Adrenal gland (tissue), 5 donors: ENCODE measurements at regions not wholly inside any gene's neighbourhood (a gene's known extent, or its start where the extent isn't known, plus 50 kb on each side); places are given as distances from the start of the nearest gene placed in this dataset.

Experiments
- POLR2A ChIP-seq, 2 donors: fragments of 450-650 bp; IDR thresholded peaks; one replicate each; pipeline ENCODE4 v1.6.1; 2017; ENCODE audit warnings: antibody characterized with exemption in 2 of 2, mild to moderate bottlenecking in 2 of 2, moderate library complexity in 1 of 2
- TF ChIP-seq, protein P1 (sequence below), 6 experiments: fragments of 450-650 bp in 4 of 6; fragments of 200-600 bp in 2 of 6; sonication (generic) in 1 of 6; IDR thresholded peaks; 1 replicate in 5 of 6; 2 replicates in 1 of 6; pipeline versions ENCODE4 v1.5.1 to v1.8.0; 2016 to 2021; ENCODE audit warnings: antibody characterized with exemption in 6 of 6, mild to moderate bottlenecking in 2 of 6, moderate library complexity in 1 of 6
- donor health status: DM: no; HTN: no; CAD: no.

GRCh38 chr7:28236560-28236959 lies 56.0 kb upstream of the JAZF1 start:
- TF ChIP-seq, protein P1, sequence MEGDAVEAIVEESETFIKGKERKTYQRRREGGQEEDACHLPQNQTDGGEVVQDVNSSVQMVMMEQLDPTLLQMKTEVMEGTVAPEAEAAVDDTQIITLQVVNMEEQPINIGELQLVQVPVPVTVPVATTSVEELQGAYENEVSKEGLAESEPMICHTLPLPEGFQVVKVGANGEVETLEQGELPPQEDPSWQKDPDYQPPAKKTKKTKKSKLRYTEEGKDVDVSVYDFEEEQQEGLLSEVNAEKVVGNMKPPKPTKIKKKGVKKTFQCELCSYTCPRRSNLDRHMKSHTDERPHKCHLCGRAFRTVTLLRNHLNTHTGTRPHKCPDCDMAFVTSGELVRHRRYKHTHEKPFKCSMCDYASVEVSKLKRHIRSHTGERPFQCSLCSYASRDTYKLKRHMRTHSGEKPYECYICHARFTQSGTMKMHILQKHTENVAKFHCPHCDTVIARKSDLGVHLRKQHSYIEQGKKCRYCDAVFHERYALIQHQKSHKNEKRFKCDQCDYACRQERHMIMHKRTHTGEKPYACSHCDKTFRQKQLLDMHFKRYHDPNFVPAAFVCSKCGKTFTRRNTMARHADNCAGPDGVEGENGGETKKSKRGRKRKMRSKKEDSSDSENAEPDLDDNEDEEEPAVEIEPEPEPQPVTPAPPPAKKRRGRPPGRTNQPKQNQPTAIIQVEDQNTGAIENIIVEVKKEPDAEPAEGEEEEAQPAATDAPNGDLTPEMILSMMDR (IDR thresholded peaks at IDR 0.05): no peak
- TF ChIP-seq POLR2A (IDR thresholded peaks at IDR 0.05): no peak
